Heart left ventricle (tissue), 16 donors: ENCODE measurements at regions not wholly inside any gene's neighbourhood (a gene's known extent, or its start where the extent isn't known, plus 50 kb on each side); places are given as distances from the start of the nearest gene placed in this dataset.
"Not testable (repeated sequence)": the region's sequence is repeated elsewhere in the genome, so short reads cannot be mapped to it uniquely, and the experiment has no call there.

Experiments
- ATAC-seq, 4 donors: fragments of 200-7000 bp; cut with Tn5 transposase; one replicate each; pipeline ENCODE4 v1.9.1; 2020 to 2022; ENCODE audit warnings: moderate library complexity in 4 of 4, mild to moderate bottlenecking in 3 of 4, moderate number of reproducible peaks in 1 of 4
- DNase-seq, 5 donors: peaks; one replicate each; pipeline ENCODE4 v3.0.0-alpha.2; 2020
- H3K27ac ChIP-seq, 12 donors: fragments of 200-600 bp; sonication (generic) in 4 of 12; one replicate each; pipeline versions ENCODE4 v1.5.0 to v1.8.0; 2016 to 2022; ENCODE audit warnings: mild to moderate bottlenecking in 2 of 12
- H3K27me3 ChIP-seq, 9 donors: fragments of 200-600 bp; sonication (generic) in 2 of 9; one replicate each; pipeline versions ENCODE4 v1.5.1 to v1.8.0; 2016 to 2022; ENCODE audit warnings: mild to moderate bottlenecking in 3 of 9
- H3K36me3 ChIP-seq, 9 donors: fragments of 200-600 bp; sonication (generic) in 2 of 9; one replicate each; pipeline versions ENCODE4 v1.5.0 to v1.8.0; 2018 to 2022; ENCODE audit warnings: mild to moderate bottlenecking in 2 of 9
- H3K4me1 ChIP-seq, 12 donors: fragments of 200-600 bp; sonication (generic) in 4 of 12; one replicate each; pipeline versions ENCODE4 v1.5.0 to v1.8.0; 2016 to 2022; ENCODE audit warnings: mild to moderate bottlenecking in 3 of 12
- H3K4me3 ChIP-seq, 12 donors: fragments of 200-600 bp; sonication (generic) in 4 of 12; one replicate each; pipeline versions ENCODE4 v1.5.0 to v1.8.0; 2017 to 2022; ENCODE audit warnings: mild to moderate bottlenecking in 9 of 12, moderate library complexity in 4 of 12
- H3K9me3 ChIP-seq, 12 donors: fragments of 200-600 bp; sonication (generic) in 4 of 12; one replicate each; pipeline versions ENCODE4 v1.5.0 to v1.8.0; 2016 to 2022; ENCODE audit warnings: mild to moderate bottlenecking in 1 of 12
- POLR2A ChIP-seq, 2 donors: fragments of 450-650 bp; IDR thresholded peaks; one replicate each; pipeline ENCODE4 v1.6.1; 2017; ENCODE audit warnings: antibody characterized with exemption in 2 of 2, mild to moderate bottlenecking in 2 of 2, moderate library complexity in 2 of 2
- WGBS, 4 donors: extraction: QIAGEN DNeasy Blood & Tissue Kit in 2 of 4; methylation state at CpG; one replicate each; pipeline versions ENCODE4 v1.1.5 to v1.1.7; 2013 to 2018; 5-methylcytosine and 5-hydroxymethylcytosine counted together
- intact Hi-C, 10 donors: fragments of 100-400 bp; cut with DNase I; formaldehyde crosslinking; loops; one replicate each; pipeline versions ENCODE4 v1.11.1 to v1.14.2; 2022
- TF ChIP-seq, protein P1 (sequence below), 12 donors: fragments of 200-600 bp; sonication (generic) in 4 of 12; IDR thresholded peaks; one replicate each; pipeline versions ENCODE4 v1.5.0 to v1.8.0; 2018 to 2022; ENCODE audit warnings: antibody characterized with exemption in 12 of 12, mild to moderate bottlenecking in 5 of 12
- donor health status: ischemic (EF 13 %, LVEDD 7.1; RV severe dilation, severe dysfunction).
- donor health status: healthy with polysubstance abuse.
- donor health status: DM: no; HTN: yes; CAD: no.
- donor health status: DM: no; HTN: no; CAD: no.
- donor health status: ischemic (EF 25% LVEDD 6.9; RV normal size, moderate dysfunction).
- donor health status: ischemic (EF 25% LVEDD 5.7; RV mildly dilated, moderate dysfunction).
- donor health status: healthy.
- donor health status: DM: yes; HTN: yes; CAD: no.
- donor health status: ischemic (EF 35%, LVEDD 5.7; RV mildly dilated, moderate dysfunction).
- donor health status: nonischemic (EF 11% LVEDD 7.7; RV severe dilation, severe dysfunction).
- donor health status: DM: yes; HTN: yes; CAD: no.
- donor health status: PGD.
- donor health status: ischemic (EF 29% LVEDD 5.4; RV normal size, mild dysfunction).
- donor health status: nonischemic (EF 23%, LVEDD 6.1; RV moderate dilation, normal function).

DNA sequence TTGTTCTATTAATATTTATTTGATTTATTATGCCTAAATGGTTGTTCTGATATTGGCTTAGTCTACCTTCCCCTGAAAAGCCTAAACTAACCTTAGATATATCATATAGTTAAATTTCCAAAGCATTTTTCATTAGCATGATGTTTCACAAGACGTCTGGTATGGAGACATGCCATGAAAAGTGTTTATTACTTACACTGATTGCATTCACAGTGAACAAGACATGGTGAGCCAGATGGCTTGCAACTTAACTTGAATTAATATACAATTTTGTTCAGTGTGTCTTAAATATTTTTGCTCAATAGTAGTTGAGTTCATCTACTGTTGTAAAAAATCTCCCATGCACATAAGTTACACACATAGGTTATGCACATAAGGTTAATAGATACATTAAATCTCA is 758.4 kb downstream of the NSUN3 start:
- Histone ChIP-seq H3K9me3 (peaks cover 0 to 14% (median 0%) of the 10 kb centered on the region in 12 donors), H3K36me3 (no peaks in the 10 kb centered on the region), H3K4me1 (no peaks in the 10 kb centered on the region), H3K27me3 (no peaks in the 10 kb centered on the region), H3K4me3 (no peak overlapping the region), H3K27ac (no peak overlapping the region)
- DNase-seq (no peak), ATAC-seq (no peak)
- 50 to 70% (median 58%) methylated on average over 1 of the region's 1 CpG for WGBS, 4 donors
- intact Hi-C loops: no loop called here
- TF ChIP-seq, protein P1, sequence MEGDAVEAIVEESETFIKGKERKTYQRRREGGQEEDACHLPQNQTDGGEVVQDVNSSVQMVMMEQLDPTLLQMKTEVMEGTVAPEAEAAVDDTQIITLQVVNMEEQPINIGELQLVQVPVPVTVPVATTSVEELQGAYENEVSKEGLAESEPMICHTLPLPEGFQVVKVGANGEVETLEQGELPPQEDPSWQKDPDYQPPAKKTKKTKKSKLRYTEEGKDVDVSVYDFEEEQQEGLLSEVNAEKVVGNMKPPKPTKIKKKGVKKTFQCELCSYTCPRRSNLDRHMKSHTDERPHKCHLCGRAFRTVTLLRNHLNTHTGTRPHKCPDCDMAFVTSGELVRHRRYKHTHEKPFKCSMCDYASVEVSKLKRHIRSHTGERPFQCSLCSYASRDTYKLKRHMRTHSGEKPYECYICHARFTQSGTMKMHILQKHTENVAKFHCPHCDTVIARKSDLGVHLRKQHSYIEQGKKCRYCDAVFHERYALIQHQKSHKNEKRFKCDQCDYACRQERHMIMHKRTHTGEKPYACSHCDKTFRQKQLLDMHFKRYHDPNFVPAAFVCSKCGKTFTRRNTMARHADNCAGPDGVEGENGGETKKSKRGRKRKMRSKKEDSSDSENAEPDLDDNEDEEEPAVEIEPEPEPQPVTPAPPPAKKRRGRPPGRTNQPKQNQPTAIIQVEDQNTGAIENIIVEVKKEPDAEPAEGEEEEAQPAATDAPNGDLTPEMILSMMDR (IDR thresholded peaks at IDR 0.05): no peak
- no peak for TF ChIP-seq POLR2A (IDR thresholded peaks at IDR 0.05)

DNA sequence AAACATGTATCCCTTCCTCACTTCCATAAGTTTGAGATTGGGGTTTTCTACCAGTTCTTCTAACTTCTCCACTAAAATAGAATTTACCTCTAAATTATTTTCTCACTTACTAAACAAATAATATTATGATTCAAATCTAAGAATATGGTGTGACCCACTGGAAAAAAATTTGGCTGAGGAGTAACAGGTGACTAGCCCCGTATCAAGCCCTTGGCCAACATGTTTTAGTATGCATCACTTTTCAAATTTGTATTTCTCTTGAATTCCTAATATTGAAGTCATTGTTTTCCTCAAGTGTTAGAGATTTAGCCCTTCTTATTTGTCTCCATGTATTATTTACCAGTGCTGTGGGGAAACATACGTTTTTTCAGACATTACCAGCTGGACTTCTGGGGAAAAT is 759.4 kb downstream of the NSUN3 start:
- TF ChIP-seq, protein P1 (IDR thresholded peaks at IDR 0.05): no peak
- TF ChIP-seq POLR2A (IDR thresholded peaks at IDR 0.05): no peak
- Histone ChIP-seq H3K27ac (no peak overlapping the region), H3K9me3 (peaks cover 0 to 14% (median 0%) of the 10 kb centered on the region in 12 donors), H3K4me3 (no peak overlapping the region), H3K4me1 (no peaks in the 10 kb centered on the region), H3K27me3 (no peaks in the 10 kb centered on the region), H3K36me3 (no peaks in the 10 kb centered on the region)
- intact Hi-C loops: no loop called here
- WGBS, 4 donors: 52 to 59% (median 57%) methylated on average over 2 of the region's 2 CpGs
- ATAC-seq (no peak), DNase-seq (no peak)

DNA sequence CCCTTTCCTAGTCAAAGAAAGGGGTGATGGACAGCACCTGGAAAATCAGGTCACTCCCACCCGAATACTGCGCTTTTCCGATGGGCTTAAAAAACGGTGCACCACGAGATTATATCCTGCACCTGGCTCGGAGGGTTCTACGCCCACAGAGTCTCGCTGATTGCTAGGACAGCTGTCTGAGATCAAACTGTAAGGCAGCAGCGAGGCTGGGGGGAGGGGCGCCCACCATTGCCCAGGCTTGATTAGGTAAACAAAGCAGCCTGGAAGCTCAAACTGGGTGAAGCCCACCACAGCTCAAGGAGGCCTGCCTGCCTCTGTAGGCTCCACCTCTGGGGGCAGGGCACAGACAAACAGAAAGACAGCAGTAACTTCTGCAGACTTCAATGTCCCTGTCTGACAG is 783.4 kb downstream of the NSUN3 start:
- ATAC-seq, H3K4me1 ChIP-seq, H3K36me3 ChIP-seq, H3K27ac ChIP-seq, DNase-seq, H3K4me3 ChIP-seq, intact Hi-C loops, H3K27me3 ChIP-seq: not testable (repeated sequence)
- H3K9me3 ChIP-seq: peaks cover 0 to 30% (median 0%) of the 10 kb centered on the region in 12 donors
- WGBS, 4 donors: 76 to 87% (median 83%) methylated on average over 10 of the region's 10 CpGs

DNA sequence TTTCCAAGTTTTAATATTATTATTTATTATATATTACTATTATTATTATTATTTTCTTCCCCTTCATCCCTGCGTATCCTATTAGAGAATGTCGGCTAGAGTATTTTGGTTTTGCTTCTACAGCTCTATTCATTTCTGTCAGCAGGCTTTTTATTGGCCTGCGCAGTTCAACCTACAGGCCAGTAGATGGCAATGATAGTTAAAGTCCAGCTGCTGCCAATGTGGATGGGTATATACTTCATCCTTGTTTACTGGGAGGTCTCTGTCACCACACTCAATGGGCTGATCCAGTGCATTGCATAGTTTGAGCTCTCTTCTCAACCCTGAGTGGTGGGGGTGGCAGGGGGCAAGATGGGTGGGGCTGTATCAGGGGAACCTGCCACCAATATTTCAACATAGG is 799.8 kb downstream of the NSUN3 start:
- DNase-seq: no peak
- Histone ChIP-seq H3K4me3 (no peak overlapping the region), H3K4me1 (no peaks in the 10 kb centered on the region), H3K27me3 (no peaks in the 10 kb centered on the region), H3K27ac (no peak overlapping the region), H3K36me3 (no peaks in the 10 kb centered on the region), H3K9me3 (peaks cover 0 to 62% (median 27%) of the 10 kb centered on the region in 12 donors)
- peak in 1 of 4 donors; percentile 39 for ATAC-seq
- intact Hi-C loops: no loop called here
- TF ChIP-seq, protein P1 (IDR thresholded peaks at IDR 0.05): peak in 11 of 12 donors; percentile 20 to 49 (median 42)
- no peak for TF ChIP-seq POLR2A (IDR thresholded peaks at IDR 0.05)
- 31 to 93% (median 80%) methylated on average over 3 of the region's 3 CpGs for WGBS, 4 donors

DNA sequence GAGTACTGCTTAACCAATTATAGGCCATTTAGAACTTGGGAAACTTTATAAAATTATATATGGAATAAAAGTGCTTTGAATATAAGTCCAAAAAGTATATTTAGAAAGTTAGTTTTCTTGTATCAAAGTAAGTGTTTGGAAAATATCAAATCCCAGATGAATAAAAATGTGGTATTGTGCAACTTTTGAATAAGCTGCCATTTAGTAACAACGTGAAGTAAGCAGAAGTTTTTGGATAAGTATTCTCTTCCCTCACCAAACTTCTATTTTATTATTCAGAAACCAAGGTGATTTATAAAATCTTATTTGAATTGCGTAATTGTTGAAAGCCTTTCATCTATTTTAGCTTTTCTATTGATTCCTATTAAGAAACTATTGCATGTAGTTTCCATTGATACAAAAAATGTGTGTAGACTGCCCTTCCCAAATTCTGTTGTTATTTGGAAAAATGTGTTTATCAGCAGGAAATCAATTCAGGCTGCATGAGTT is 806.2 kb downstream of the NSUN3 start:
- no peak overlapping the region for H3K27ac ChIP-seq
- whole genome bisulfite sequencing, 4 donors: 34 to 70% (median 54%) methylated on average over 2 of the region's 2 CpGs
- no peaks in the 10 kb centered on the region for H3K36me3 ChIP-seq
- intact Hi-C loops: no loop called here
- H3K4me3 ChIP-seq: no peak overlapping the region
- no peak for DNase-seq
- peaks cover 0 to 16% (median 5%) of the 10 kb centered on the region in 12 donors for H3K9me3 ChIP-seq
- ATAC-seq: no peak
- no peaks in the 10 kb centered on the region for H3K27me3 ChIP-seq
- TF ChIP-seq, protein P1 (IDR thresholded peaks at IDR 0.05): no peak
- TF ChIP-seq POLR2A (IDR thresholded peaks at IDR 0.05): no peak
- no peaks in the 10 kb centered on the region for H3K4me1 ChIP-seq
